ENCODE measurements at regions not wholly inside any gene's neighbourhood (a gene's known extent, or its start where the extent isn't known, plus 50 kb on each side); places are given as distances from the start of the nearest gene placed in this dataset.

DNA sequence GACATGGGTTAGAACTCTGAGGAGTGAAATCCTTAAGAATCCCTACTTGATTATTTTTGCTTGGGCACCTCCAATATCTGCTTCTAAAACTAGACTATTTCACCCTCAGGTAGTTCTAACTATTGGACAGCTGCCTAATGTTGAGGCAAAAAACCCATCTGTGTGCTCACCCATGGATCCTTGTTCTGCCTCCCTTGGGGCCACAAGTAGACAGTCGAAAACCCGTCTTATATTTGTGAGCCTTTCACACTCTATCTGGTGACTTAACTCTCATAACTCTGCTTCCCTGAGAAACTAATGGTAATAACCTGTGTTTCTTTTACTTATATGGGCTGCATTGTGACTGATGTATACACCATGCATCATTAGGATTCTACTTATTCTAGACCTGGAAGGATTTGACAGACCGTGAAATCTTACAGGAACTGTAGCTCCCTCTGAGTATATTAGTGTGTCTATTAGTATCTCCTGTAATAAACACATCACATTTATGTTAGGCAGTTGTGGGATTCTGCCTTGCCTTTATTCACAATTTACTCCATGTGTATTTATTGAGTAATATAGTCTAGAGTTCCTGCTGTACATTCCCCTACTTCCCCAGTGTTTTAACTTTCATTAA lies 94.6 kb upstream of the SGCD start:
- H3K4me1 ChIP-seq = no peaks in the 10 kb centered on the region
- WGBS, 2 donors = 94 to 95% methylated on average over 3 of the region's 3 CpGs
- H3K36me3 ChIP-seq = no peaks in the 10 kb centered on the region
- TF ChIP-seq POLR2AphosphoS5 (IDR thresholded peaks at IDR 0.05) (no peak), EP300 (IDR thresholded peaks at IDR 0.05) (no peak), POLR2A (IDR thresholded peaks at IDR 0.05) (no peak)
- TF ChIP-seq, protein P1, sequence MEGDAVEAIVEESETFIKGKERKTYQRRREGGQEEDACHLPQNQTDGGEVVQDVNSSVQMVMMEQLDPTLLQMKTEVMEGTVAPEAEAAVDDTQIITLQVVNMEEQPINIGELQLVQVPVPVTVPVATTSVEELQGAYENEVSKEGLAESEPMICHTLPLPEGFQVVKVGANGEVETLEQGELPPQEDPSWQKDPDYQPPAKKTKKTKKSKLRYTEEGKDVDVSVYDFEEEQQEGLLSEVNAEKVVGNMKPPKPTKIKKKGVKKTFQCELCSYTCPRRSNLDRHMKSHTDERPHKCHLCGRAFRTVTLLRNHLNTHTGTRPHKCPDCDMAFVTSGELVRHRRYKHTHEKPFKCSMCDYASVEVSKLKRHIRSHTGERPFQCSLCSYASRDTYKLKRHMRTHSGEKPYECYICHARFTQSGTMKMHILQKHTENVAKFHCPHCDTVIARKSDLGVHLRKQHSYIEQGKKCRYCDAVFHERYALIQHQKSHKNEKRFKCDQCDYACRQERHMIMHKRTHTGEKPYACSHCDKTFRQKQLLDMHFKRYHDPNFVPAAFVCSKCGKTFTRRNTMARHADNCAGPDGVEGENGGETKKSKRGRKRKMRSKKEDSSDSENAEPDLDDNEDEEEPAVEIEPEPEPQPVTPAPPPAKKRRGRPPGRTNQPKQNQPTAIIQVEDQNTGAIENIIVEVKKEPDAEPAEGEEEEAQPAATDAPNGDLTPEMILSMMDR (IDR thresholded peaks at IDR 0.05) = no peak
- H3K4me3 ChIP-seq = no peak overlapping the region
- H3K27ac ChIP-seq = no peak overlapping the region
- DNase-seq (no peak), ATAC-seq (ENCODE audit: low FRiP score in 2 of 2) (no peak)
- no peaks in the 10 kb centered on the region for H3K9me3 ChIP-seq
- H3K27me3 ChIP-seq = no peaks in the 10 kb centered on the region

DNA sequence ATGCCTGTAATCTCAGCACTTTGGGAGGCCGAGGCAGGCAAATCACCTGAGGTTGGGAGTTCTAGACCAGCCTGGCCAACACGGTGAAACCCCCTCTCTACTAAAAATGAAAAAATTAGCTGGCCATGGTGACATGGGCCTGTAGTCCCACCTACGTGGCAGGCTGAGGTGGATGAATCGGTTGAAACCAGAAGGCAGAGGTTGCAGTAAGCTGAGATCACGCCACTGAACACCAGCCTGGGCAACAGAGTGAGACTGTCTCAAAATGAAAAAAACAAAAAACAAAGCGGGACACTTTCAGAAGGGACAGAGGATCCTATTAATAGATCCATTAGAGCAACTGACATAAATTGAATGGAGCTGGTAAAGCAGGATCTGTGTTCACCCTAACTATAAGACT lies 89.6 kb upstream of the SGCD start:
- Histone ChIP-seq H3K27ac (no peak overlapping the region), H3K27me3 (no peaks in the 10 kb centered on the region), H3K36me3 (no peaks in the 10 kb centered on the region), H3K4me1 (no peaks in the 10 kb centered on the region), H3K9me3 (no peaks in the 10 kb centered on the region), H3K4me3 (no peak overlapping the region)
- no peak for TF ChIP-seq EP300 (IDR thresholded peaks at IDR 0.05)
- TF ChIP-seq POLR2A (IDR thresholded peaks at IDR 0.05) = no peak
- TF ChIP-seq POLR2AphosphoS5 (IDR thresholded peaks at IDR 0.05) = no peak
- TF ChIP-seq, protein P1 (IDR thresholded peaks at IDR 0.05) = no peak
- no peak for ATAC-seq (ENCODE audit: low FRiP score in 2 of 2)
- DNase-seq = no peak
- 85 to 88% methylated on average over 6 of the region's 6 CpGs for WGBS, 2 donors

DNA sequence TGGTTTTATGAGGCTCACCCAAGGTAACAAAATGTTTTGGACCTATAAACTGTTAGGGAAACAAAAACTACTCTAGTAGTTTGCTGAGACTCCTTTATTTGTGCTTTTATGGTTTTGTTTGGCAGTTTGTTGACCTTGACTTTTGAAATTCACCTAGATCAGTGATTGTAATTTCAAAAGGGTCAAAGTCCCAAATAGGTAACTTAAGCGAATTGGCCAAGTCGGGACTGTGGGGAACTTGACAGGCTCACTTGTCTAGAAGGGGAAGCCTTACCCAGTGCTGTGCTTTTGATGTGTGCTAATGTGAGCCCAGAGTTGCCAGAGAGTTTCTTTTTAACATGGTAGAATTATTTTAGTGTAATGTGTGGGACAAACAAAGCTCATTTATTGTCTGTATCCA lies 87.2 kb upstream of the SGCD start:
- ATAC-seq (ENCODE audit: low FRiP score in 2 of 2) = no peak
- TF ChIP-seq POLR2AphosphoS5 (IDR thresholded peaks at IDR 0.05) (no peak), EP300 (IDR thresholded peaks at IDR 0.05) (no peak), POLR2A (IDR thresholded peaks at IDR 0.05) (no peak)
- TF ChIP-seq, protein P1 (IDR thresholded peaks at IDR 0.05) = no peak
- 71 to 72% methylated on average over 2 of the region's 2 CpGs for WGBS, 2 donors
- Histone ChIP-seq H3K27ac (no peak overlapping the region), H3K4me3 (no peak overlapping the region), H3K9me3 (no peaks in the 10 kb centered on the region), H3K27me3 (no peaks in the 10 kb centered on the region), H3K4me1 (no peaks in the 10 kb centered on the region), H3K36me3 (no peaks in the 10 kb centered on the region)
- DNase-seq = no peak

DNA sequence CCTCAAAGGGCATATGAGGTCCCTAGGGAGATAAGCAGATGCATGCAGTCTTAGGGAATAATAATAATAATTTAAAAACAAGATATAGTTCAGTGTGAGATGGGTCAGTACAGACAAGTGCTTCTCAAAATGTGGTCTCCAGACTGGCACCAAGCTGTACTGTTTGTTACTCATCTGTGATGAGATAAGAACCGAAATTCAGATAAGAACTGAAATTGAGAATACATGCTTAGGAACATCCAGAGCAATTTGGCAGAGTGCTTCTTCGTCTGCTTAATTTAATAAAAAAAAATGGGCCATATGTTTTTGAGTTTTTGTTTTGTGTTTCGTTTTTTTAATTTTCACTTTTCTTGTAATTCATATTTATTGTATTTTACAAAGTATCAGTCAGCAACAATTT lies 86.5 kb upstream of the SGCD start:
- Histone ChIP-seq H3K27me3 (no peaks in the 10 kb centered on the region), H3K4me1 (no peaks in the 10 kb centered on the region), H3K4me3 (no peak overlapping the region), H3K27ac (no peak overlapping the region), H3K36me3 (no peaks in the 10 kb centered on the region), H3K9me3 (no peaks in the 10 kb centered on the region)
- no peak for DNase-seq
- 57 to 63% methylated on average over 3 of the region's 3 CpGs for WGBS, 2 donors
- TF ChIP-seq POLR2A (IDR thresholded peaks at IDR 0.05) (no peak), POLR2AphosphoS5 (IDR thresholded peaks at IDR 0.05) (no peak), EP300 (IDR thresholded peaks at IDR 0.05) (no peak)
- TF ChIP-seq, protein P1 (IDR thresholded peaks at IDR 0.05) = no peak
- ATAC-seq (ENCODE audit: low FRiP score in 2 of 2) = no peak

DNA sequence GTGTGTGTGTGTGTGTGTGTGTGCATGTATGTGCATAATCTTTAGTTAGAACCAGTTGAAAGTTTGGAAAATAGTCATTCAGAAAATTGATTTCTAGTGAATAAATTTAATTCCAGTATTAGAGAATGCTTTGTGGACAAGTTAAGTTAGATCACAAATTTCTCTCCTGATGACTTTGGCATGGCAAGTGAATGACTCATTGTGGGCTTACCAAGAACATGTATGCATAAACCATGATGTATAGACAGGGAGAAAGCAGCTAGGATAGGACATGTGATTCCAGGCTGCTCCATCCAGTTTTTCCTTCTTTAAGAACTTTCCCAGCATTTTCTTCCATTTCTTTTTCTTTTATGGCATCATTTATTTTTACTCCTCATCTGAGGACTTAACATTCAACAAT lies 85.7 kb upstream of the SGCD start:
- Histone ChIP-seq H3K27ac (no peak overlapping the region), H3K4me3 (no peak overlapping the region), H3K36me3 (no peaks in the 10 kb centered on the region), H3K9me3 (no peaks in the 10 kb centered on the region), H3K27me3 (no peaks in the 10 kb centered on the region), H3K4me1 (no peaks in the 10 kb centered on the region)
- DNase-seq (no peak), ATAC-seq (ENCODE audit: low FRiP score in 2 of 2) (no peak)
- TF ChIP-seq, protein P1 (IDR thresholded peaks at IDR 0.05) = no peak
- TF ChIP-seq POLR2A (IDR thresholded peaks at IDR 0.05) = no peak
- TF ChIP-seq POLR2AphosphoS5 (IDR thresholded peaks at IDR 0.05) = no peak
- TF ChIP-seq EP300 (IDR thresholded peaks at IDR 0.05) = no peak
